ENCODE measurements at regions not wholly inside any gene's neighbourhood (a gene's known extent, or its start where the extent isn't known, plus 50 kb on each side); places are given as distances from the start of the nearest gene placed in this dataset.
"Not testable (repeated sequence)": the region's sequence is repeated elsewhere in the genome, so short reads cannot be mapped to it uniquely, and the experiment has no call there.

GRCh38 chr20:11687546-11688292, 230.0 kb upstream of the BTBD3 start:
- no peak for DNase-seq (ENCODE audit: low read depth in 4 of 4, low spot score in 3 of 4)

- no peak for DNase-seq (ENCODE audit: low read depth in 4 of 4, low spot score in 3 of 4)
Measured at GRCh38 chr20:11689262-11689661, 228.4 kb upstream of the BTBD3 start.

GRCh38 chr20:11691766-11692165, 225.9 kb upstream of the BTBD3 start:
- DNase-seq (ENCODE audit: low read depth in 4 of 4, low spot score in 3 of 4) = no peak

GRCh38 chr20:11692567-11692966, 225.1 kb upstream of the BTBD3 start:
- DNase-seq (ENCODE audit: low read depth in 4 of 4, low spot score in 3 of 4) = no peak

GRCh38 chr20:11694467-11694866, 223.2 kb upstream of the BTBD3 start:
- no peak for DNase-seq (ENCODE audit: low read depth in 4 of 4, low spot score in 3 of 4)

GRCh38 chr20:11697055-11697454, 220.6 kb upstream of the BTBD3 start:
- DNase-seq (ENCODE audit: low read depth in 4 of 4, low spot score in 3 of 4) = no peak

GRCh38 chr20:11697646-11698045, 220.0 kb upstream of the BTBD3 start:
- no peak for DNase-seq (ENCODE audit: low read depth in 4 of 4, low spot score in 3 of 4)

- DNase-seq (ENCODE audit: low read depth in 4 of 4, low spot score in 3 of 4) = no peak
Measured at GRCh38 chr20:11698124-11698523, 219.6 kb upstream of the BTBD3 start.

- DNase-seq (ENCODE audit: low read depth in 4 of 4, low spot score in 3 of 4) = no peak
Measured at GRCh38 chr20:11700831-11701230, 216.9 kb upstream of the BTBD3 start.

- DNase-seq (ENCODE audit: low read depth in 4 of 4, low spot score in 3 of 4) = no peak
Measured at GRCh38 chr20:11702721-11703518, 214.8 kb upstream of the BTBD3 start.

- DNase-seq (ENCODE audit: low read depth in 4 of 4, low spot score in 3 of 4) = no peak
Measured at GRCh38 chr20:11705512-11705911, 212.2 kb upstream of the BTBD3 start.

GRCh38 chr20:11708223-11708622, 209.5 kb upstream of the BTBD3 start:
- DNase-seq (ENCODE audit: low read depth in 4 of 4, low spot score in 3 of 4) = not testable (repeated sequence)

GRCh38 chr20:11711214-11711613, 206.5 kb upstream of the BTBD3 start:
- DNase-seq (ENCODE audit: low read depth in 4 of 4, low spot score in 3 of 4) = no peak

GRCh38 chr20:11712639-11713160, 205.0 kb upstream of the BTBD3 start:
- no peak for DNase-seq (ENCODE audit: low read depth in 4 of 4, low spot score in 3 of 4)

- no peak for DNase-seq (ENCODE audit: low read depth in 4 of 4, low spot score in 3 of 4)
Measured at GRCh38 chr20:11714886-11715285, 202.8 kb upstream of the BTBD3 start.

- DNase-seq (ENCODE audit: low read depth in 4 of 4, low spot score in 3 of 4) = peak in 1 of 4 donors; percentile 26
Measured at GRCh38 chr20:11716239-11716944, 201.3 kb upstream of the BTBD3 start.

- DNase-seq (ENCODE audit: low read depth in 4 of 4, low spot score in 3 of 4) = no peak
Measured at GRCh38 chr20:11716945-11717248, 200.8 kb upstream of the BTBD3 start.

GRCh38 chr20:11717562-11717961, 200.1 kb upstream of the BTBD3 start:
- no peak for DNase-seq (ENCODE audit: low read depth in 4 of 4, low spot score in 3 of 4)

GRCh38 chr20:11718474-11719094, 199.1 kb upstream of the BTBD3 start:
- DNase-seq (ENCODE audit: low read depth in 4 of 4, low spot score in 3 of 4) = no peak

- DNase-seq (ENCODE audit: low read depth in 4 of 4, low spot score in 3 of 4) = no peak
Measured at GRCh38 chr20:11719153-11719552, 198.5 kb upstream of the BTBD3 start.

GRCh38 chr20:11721411-11721810, 196.3 kb upstream of the BTBD3 start:
- no peak for DNase-seq (ENCODE audit: low read depth in 4 of 4, low spot score in 3 of 4)

All from left renal pelvis (tissue), 4 donors.